ENCODE measurements at regions not wholly inside any gene's neighbourhood (a gene's known extent, or its start where the extent isn't known, plus 50 kb on each side); places are given as distances from the start of the nearest gene placed in this dataset.
"Not testable (repeated sequence)": the region's sequence is repeated elsewhere in the genome, so short reads cannot be mapped to it uniquely, and the experiment has no call there.

DNA sequence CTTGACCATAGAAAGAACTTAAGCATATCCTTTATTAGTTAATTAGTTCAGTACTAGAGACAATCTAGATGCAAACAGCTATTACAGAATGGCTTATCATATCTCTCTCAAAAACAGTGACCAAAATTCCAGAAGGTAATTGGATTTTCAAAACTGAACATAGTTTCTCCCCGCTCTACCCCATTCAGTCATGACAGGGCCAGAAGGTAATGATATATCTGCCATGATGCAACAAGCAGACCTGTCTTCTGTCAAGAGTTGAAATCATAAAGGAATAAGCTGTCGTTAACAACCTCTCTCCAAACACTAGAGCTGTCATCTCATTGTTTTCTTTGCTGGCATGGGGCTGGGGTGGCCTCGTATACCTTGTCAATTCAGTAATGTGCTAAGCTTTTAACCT, 200.5 kb upstream of the POU5F2 start:
- DNase-seq (ENCODE audit: low spot score) (no peak), ATAC-seq (no peak)

DNA sequence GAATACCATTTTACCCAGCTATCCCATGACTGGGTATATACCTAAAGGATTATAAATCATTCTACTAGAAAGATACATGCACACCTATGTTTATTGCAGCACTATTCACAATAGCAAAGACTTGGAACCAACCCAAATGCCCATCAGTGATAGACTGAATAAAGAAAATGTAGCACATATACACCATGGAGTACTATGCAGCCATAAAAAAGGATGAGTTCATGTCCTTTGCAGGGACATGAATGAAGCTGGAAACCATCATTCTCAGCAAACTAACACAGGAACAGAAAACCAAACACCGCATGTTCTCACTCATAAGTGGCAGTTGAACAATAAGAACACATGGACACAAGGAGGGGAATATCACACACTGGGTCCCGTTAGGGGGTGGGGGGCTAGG, 191.9 kb upstream of the POU5F2 start:
- ATAC-seq; DNase-seq (ENCODE audit: low spot score): not testable (repeated sequence)

DNA sequence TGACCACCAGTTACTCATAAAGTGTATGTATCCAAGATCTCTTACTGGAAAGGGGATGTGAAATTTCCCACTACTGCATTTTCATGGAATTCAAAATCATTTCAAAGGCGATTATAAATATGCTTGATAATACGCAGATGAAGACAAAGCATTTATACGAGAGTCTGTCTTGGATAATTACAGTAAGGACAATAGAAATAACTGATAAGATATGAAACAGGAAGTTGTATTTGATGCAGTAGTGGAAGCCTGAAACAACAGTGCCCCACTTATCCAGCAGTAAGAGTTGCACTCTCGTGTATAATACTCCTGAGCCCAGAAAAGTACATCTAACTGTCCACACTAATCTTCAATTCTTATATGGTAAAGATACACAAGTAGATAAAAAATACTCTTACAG, 188.7 kb upstream of the POU5F2 start:
- ATAC-seq (no peak), DNase-seq (ENCODE audit: low spot score) (no peak)

DNA sequence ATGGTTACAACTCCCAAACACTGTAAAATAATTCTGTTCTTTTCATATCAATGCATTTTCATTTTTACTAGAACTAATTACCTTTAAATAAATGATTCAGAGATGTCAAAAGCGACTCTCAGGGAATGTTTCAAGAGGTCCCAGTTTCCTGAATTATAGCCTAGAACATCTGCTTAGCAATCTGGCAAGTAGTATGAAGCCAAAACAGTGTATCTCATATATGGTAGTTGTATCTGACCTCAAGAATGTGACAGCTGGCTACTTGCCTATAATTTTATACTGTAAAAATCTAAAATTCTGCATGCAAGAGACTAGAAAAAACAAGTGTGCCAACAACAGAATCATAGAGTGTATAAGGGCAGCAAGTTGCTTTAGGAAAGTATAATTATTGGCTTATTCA, 187.7 kb upstream of the POU5F2 start:
- DNase-seq (ENCODE audit: low spot score) (no peak), ATAC-seq (no peak)

DNA sequence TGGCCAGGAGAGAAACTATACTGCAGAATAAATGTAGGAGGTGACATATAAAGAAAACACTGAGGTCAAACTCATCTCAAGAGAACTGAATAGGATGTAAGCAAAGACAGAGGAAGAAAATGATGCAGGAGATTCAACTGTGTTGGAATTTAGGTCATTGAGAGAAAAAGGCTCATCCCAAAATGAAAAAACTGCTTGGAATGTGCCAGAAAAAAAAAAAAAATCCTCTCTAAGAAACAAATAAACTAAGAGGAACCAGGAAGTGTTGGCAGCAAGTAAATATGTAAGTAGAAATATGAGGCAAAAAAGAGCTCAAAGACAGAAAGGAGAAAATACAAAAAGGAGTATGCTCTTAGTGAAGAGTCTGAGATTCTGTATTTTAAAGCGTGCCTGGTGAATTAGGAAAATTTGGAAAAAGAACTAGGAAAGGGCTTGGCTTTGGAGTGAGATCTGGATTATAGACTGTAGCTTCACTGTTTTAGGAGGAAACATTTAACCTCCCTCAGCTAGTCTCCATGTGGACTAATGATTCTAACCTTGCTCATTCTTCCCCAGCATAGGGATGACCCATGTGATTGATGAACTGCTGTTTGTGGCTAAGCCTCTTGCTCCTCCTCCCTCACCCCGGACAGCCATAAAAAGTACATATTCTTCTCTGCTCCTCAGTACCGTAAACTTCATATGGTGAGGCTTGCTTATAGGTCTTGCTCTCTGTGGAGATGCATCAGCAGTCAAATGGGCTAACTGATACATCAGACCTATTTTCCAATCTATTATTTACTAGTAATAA, 185.6 kb upstream of the POU5F2 start:
- ATAC-seq (no peak), DNase-seq (ENCODE audit: low spot score) (no peak)

DNA sequence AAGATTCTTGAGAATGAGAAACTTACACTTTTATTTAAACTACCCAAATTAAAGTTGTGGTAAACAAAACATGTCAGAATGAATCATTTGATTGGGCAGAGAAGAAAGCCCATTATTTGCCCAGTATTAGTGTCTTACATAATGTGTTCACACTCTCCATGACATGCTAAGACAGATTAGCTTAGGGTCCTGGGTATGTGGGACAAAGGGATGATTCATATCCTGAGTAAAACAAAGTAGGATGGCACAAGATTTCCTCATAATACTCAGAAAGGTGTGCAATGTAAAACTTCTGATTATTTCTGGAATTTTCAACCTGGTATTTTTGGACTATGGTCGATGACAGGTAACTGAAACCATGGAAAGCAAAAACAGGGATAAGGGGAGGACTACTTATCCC, 183.9 kb upstream of the POU5F2 start:
- no peak for DNase-seq (ENCODE audit: low spot score)
- no peak for ATAC-seq

DNA sequence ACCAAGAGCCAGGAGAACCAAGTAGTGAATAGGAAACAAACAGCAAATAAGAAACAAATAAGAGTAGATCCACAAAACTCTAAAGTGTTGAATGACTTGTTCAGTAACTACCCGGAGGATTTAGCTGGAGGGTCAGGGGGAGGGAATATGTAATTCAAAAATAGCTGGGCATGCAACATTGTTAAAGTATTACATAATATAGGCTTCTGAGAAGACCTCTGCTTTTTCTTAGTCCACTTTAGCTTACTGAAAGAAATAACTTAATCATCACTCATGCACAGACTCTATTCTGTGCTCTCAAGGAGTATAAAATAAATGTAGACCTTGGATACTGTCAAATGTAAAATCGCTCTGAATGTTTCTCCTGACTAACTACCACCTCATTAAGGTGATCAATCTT, 183.2 kb upstream of the POU5F2 start:
- no peak for ATAC-seq
- DNase-seq (ENCODE audit: low spot score): no peak

DNA sequence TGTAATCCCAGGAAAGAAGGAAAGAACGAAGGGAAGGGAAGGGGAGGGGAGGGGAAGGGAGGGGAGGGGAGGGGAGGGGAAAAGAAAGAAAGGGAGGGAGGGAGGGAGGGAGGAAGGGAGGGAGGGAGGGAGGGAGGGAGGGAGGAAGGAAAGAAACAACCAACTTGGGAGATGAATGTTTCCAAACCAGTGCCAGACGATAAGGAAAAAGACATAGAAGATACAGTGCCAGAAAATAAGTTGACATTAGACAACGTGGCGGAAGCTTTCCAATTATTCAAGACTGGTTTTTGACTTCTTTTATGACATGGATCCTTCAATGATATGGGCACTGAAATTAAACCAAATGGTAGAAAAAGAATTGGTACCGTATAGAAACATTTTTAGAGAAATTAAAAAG, 181.2 kb upstream of the POU5F2 start:
- DNase-seq (ENCODE audit: low spot score) (no peak), ATAC-seq (no peak)

DNA sequence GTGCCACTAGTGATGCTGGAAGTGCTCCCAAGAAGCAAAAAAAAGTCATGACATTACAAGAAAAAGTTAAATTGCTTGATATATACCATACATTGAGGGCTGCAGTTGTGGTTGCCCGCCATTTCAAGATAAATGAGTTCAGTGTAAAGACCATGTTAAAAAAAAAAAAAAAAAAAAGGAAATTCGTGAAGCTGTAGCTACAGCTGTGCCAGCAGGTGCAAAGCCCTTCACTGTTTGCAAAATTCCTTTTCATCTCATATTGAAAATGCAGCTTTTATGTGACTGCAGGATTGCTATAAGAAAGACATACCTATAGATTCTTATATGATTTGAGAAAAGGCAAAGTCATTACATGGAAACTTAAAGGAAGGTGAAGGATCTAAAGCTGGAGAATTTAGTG, 179.6 kb upstream of the POU5F2 start:
- ATAC-seq (no peak), DNase-seq (ENCODE audit: low spot score) (no peak)

DNA sequence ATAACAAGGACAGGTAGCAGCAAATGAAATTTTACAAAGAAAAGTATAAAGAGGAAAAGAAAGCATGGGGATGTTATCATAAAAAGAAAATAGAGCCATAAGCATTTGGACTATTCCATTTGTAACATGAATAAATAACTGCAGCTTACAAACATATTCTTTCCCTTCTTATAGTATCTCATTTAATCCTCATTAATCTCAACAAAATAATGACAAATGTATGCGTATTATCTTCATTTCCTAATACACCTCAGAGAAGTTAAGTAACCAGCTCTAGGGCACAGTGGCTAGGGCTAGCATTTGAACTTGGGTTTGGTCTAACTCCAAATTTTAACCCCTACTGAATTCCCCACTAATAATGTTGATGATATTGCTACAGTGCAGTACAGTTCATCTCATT, 175.5 kb upstream of the POU5F2 start:
- ATAC-seq (no peak), DNase-seq (ENCODE audit: low spot score) (no peak)

DNA sequence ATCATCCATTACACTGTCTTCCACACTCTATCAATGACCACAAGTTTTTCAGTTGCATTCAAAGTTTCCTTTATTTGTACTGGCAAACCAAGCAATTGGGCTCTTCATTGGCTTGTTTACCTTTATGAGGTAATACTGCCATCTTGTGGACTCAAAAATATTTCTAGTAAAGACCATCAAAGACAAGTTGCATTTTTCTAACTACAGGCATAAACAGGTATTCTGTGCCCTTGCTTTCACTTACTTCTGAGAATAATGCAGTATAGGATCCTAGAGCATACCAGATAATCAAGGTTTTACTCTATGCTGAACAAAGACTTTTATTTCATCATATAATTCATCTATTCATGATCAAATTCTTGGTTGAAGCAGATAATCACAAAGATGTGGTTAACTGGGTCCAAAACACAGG, 173.7 kb upstream of the POU5F2 start:
- no peak for DNase-seq (ENCODE audit: low spot score)
- peak; percentile 94 for ATAC-seq

DNA sequence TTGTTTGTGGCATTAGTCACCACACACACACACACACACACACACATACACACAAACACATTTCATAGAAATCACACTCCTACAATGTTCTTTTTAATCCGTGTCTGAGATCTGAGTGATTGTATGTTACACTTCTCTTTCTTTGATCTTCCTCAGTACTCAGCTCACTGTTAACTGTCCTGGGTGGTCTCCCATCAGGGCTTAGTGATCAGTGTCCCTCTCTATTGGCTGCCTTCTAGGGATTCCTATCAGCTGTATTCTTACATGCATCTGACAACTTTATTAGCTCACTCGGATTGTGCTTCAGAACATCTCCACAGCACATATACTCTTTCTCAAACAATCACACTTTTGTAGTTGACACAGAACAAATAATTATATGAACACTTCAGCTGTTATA, 170.2 kb upstream of the POU5F2 start:
- ATAC-seq (no peak), DNase-seq (ENCODE audit: low spot score) (no peak)

DNA sequence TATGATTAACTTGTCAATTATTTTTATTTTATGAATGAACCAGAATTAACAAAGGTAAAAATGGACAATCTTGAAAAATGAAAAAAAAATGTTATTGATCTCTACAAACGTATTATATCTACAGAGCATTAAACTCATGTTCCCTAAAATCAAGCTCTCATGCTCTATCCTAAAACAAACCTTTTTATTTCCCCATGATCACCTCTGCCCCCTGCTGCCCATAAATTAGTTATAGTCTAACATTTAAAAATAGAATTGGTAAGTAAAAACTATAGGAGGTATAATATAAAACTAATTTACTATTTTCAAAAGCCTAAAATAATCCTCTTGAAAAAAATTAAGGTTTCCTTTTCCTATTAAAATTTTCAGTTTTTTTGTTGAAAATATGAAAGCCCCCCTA, 168.0 kb upstream of the POU5F2 start:
- ATAC-seq (peak; percentile 31), DNase-seq (ENCODE audit: low spot score) (no peak)

DNA sequence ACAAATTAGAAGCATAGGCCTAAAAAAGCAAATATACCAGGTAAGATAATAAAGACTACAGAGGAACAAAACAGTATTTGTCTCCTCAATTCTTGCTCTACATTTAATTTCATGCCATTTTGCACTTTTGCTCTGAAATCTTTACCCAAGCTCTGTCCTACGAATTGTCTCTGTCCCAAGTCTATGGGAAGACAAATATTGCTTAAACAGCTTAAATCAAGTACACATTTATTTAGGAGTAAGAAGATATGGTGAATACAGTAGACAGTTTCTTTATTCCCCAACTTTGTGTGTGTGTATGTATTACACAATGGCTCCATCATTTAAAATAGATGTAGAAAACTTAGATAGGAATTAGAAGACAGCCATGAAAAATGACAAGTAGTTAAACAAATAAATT, 163.5 kb upstream of the POU5F2 start:
- no peak for ATAC-seq
- no peak for DNase-seq (ENCODE audit: low spot score)

DNA sequence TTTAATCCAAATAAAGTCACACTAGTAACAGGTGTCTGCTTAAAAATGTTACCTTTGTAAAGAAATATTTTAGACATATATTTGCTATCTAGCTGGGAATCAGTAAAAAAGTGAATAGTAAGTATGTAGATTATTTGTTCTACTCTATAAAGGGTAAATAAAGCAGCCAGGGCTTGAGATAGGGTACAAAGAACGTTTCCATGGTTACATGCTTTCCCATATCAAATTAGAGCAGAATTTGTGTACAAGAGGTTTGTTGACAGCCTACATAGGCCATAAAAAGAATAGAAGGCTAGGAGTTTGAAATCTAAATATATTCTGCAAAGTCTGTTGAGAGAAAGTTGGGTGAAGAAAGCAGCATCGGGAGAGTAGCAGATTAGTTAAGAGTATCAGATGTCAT, 160.9 kb upstream of the POU5F2 start:
- no peak for DNase-seq (ENCODE audit: low spot score)
- peak; percentile 92 for ATAC-seq

DNA sequence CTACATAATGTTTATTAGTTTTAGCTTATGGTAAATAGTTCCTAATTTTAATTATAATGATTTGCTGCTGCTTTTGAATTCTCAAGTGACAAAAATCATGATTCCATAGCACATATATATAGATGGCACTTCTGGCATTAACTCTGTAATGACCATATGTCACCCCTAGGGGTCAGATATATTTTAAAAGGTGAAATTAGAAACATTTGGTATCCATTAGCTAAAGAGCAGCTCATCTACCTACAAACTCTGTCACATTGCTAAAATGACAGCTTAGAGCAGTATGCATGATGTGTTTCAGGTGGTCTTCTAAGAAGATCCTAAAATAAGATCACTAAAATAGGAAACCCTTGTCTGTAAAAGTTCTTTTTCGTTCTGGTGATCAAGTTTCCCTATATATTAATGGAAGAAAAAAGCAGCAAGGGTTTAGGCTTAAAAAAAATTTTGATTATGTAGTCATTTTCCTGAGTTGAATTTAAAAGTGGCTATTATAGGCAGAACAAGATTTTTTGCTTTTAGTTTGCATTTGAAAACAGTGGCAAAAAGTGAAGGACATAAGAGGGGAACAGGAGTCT, 157.7 kb upstream of the POU5F2 start:
- DNase-seq (ENCODE audit: low spot score) (no peak), ATAC-seq (no peak)

DNA sequence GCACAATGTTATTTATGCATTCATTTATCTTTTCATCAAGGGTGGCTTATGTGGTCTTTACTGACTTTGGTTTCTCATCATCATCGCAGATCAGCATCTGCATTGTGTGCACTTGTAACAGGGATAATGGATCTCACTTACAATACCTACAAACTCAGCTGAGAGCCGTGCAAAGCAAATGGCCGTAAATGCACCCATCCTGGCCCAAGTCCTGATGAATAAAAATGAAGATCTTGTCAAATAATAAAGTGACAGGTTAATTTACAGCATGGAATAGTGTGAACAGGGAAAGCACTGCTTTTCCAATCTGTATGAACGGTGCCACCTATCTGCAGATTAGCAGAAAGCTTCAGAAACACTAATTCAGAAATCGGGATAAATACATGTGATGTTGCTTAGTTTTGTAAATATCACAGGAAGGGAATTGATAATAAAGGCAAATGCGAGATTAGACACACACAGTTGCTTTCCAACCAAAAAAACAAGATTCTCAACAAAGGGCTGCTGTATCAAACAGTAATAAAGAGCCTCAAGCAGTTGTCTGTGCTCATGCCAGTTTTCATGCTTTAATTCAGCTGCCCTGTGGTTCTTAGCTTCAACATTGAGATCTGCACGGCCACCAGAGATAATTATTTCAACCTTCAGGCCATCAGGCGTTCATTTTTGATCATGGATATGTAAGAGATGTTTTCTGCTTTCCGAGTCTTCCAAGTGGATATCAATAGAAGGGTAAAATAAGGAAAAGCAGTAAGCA, 153.4 kb upstream of the POU5F2 start:
- DNase-seq (ENCODE audit: low spot score) (no peak), ATAC-seq (peak; percentile 75)

DNA sequence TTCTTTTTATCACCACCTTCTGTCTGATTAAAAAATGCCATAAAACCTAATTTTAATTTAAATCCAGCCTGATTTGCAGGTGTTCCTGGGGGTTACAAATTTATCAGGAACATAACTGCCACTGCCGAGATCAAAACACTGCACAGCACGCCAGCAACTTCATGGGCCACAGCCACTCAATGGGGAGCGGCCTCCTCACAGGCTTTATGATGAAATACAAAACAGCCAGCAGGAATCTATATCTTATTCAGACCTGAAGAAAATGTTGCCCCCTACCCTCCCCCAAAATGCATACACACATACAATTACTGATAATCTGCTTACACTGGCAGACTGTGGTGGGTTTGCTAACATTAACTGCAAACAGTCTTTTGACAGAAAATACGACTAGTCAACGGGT, 151.7 kb upstream of the POU5F2 start:
- ATAC-seq: no peak
- no peak for DNase-seq (ENCODE audit: low spot score)

DNA sequence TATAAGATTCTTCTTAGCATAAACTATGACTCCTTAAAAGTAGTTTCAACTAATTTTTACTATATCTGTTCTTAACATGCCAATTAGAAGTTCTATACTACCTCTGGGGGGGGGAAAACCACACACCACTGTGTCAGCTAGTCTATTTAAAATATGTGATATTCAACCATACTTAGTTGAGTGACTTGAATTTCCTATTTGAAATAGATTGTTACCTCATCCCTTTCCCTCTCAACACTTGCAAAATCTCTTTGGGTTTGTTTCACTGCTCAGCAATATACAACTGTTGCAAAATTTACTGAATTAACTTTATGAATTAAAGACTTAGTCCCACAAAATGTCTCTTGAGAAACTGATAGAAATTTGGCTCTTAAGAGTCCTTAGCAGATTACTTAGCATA, 151.1 kb upstream of the POU5F2 start:
- no peak for DNase-seq (ENCODE audit: low spot score)
- peak; percentile 31 for ATAC-seq

DNA sequence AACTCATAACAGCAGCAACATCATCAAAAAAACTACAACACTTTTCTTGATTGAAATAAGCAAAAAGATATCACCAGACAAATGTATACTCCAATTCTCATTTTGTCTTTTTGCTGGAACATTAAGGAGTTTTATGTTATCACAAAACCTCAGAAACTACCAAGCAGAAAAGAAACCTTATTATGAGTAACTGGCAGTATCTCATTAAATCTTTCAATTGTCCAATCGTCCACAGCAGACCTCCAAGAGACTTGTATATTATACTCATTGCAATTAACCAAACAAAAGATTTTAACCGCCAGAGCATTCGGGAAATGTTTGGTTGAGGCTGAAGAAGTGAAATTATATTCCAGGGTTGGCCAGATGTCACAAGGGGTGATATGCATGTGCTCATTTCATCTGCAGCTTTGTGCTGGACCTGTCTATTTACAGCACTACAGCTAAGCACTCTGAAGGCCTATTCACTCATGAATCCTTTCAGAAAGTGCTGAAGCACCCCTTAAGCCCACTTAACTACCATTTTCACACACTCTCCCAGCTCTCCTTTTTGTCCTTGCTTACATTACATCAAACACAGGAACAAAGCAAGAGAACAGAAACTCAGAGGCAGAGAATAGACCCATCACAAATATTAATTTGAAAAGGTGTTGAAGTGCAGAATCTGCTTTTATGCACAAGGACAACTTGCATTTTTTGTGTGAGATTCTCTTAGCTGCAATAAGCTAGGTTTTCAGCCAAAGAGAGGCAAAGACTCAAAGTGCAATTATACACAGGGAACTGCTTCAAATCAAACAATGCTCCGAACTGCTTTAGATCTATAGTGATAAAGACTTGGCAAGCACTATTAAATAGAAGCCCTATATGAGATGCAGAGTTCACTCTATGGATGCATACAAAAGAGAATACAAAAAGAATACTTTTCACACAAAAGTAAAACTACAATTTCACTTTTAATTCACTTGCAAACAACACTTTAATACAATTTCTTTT, 150.4 kb upstream of the POU5F2 start:
- ATAC-seq (peak; percentile 77), DNase-seq (ENCODE audit: low spot score) (no peak)

DNA sequence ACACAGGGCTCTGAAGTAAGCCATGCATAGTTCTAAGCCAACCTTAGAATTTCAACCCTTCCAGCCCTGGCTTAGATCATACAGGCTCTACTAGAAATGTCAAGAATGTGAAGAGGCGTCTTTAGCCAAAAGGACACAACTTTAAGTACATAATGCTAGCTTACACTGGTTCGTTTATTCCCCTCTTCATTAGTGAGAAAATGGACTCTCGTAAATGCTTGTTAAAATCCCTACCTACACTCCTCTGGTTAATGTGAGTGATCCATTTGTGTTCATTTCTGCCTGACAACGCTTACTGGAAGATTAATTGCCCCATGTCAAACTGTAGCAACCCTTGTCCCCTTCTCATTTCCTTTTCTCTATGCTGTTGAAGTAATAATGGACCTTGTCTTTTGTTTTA, 149.3 kb upstream of the POU5F2 start:
- ATAC-seq: no peak
- no peak for DNase-seq (ENCODE audit: low spot score)

All from left lobe of liver (tissue), 2 donors.